Stomach (tissue), 8 donors: ENCODE measurements at regions not wholly inside any gene's neighbourhood (a gene's known extent, or its start where the extent isn't known, plus 50 kb on each side); places are given as distances from the start of the nearest gene placed in this dataset.
"Not testable (repeated sequence)": the region's sequence is repeated elsewhere in the genome, so short reads cannot be mapped to it uniquely, and the experiment has no call there.

Experiments used
- DNase-seq, 2 donors: peaks; one replicate each; pipeline versions ENCODE4 v3.0.0 to v3.0.0-alpha.2; 2013 to 2019
- H3K27ac ChIP-seq, 5 donors: fragments of 200-600 bp in 4 of 5; sonication (generic) in 4 of 5; one replicate each; pipeline ENCODE4 v1.5.1; 2013 to 2019; ENCODE audit warnings: mild to moderate bottlenecking in 1 of 5, moderate library complexity in 1 of 5
- H3K27me3 ChIP-seq, 3 donors: fragments of 200-600 bp; sonication (generic); one replicate each; pipeline ENCODE4 v1.5.1; 2017 to 2019; ENCODE audit warnings: mixed run types in 1 of 3
- H3K36me3 ChIP-seq, 4 donors: fragments of 200-600 bp; sonication (generic); 1 replicate in 3 of 4; 2 replicates in 1 of 4; pipeline ENCODE4 v1.5.1; 2016 to 2019
- H3K4me1 ChIP-seq, 4 donors: fragments of 200-600 bp; sonication (generic); one replicate each; pipeline ENCODE4 v1.5.1; 2016 to 2019
- H3K4me3 ChIP-seq, 4 donors: fragments of 200-600 bp; sonication (generic) in 3 of 4; one replicate each; pipeline ENCODE4 v1.5.1; 2016 to 2019; ENCODE audit warnings: mild to moderate bottlenecking in 1 of 4
- H3K9me3 ChIP-seq, 4 donors: fragments of 200-600 bp; sonication (generic); one replicate each; pipeline ENCODE4 v1.5.1; 2016 to 2019
- EP300 ChIP-seq: sonication (generic); formaldehyde crosslinking; IDR thresholded peaks from one replicate; pipeline ENCODE4 v1.6.1; 2017; ENCODE audit warnings: antibody characterized with exemption
- POLR2A ChIP-seq, 4 donors: fragments of 450-650 bp; IDR thresholded peaks; one replicate each; pipeline ENCODE4 v1.6.1; 2016; ENCODE audit warnings: antibody characterized with exemption in 4 of 4, control low read depth in 2 of 4, mild to moderate bottlenecking in 1 of 4, moderate library complexity in 1 of 4
- POLR2AphosphoS5 ChIP-seq, 3 donors: sonication (generic); formaldehyde crosslinking; IDR thresholded peaks; one replicate each; pipeline ENCODE4 v1.6.1; 2016; ENCODE audit warnings: antibody characterized with exemption in 3 of 3
- WGBS, 5 donors: extraction: QIAGEN DNeasy Blood & Tissue Kit in 3 of 5; methylation state at CpG; one replicate each; pipeline versions ENCODE4 v1.1.5 to v1.1.7; 2013 to 2018; 5-methylcytosine and 5-hydroxymethylcytosine counted together
- intact Hi-C: fragments of 100-400 bp; cut with DNase I; formaldehyde crosslinking; loops from one replicate; pipeline ENCODE4 v1.15.1; 2023; ENCODE audit warnings: low total_unique reads
- TF ChIP-seq, protein P1 (sequence below), 7 experiments: fragments of 450-650 bp in 4 of 7; fragments of 200-600 bp in 3 of 7; sonication (generic) in 3 of 7; IDR thresholded peaks; one replicate each; pipeline ENCODE4 v1.5.1; 2016 to 2019; ENCODE audit warnings: antibody characterized with exemption in 7 of 7, control low read depth in 2 of 7, mild to moderate bottlenecking in 1 of 7
- donor health status: healthy with polysubstance abuse.
- donor health status: Bipolar disorder and iron deficiency.
- donor health status: healthy.

DNA sequence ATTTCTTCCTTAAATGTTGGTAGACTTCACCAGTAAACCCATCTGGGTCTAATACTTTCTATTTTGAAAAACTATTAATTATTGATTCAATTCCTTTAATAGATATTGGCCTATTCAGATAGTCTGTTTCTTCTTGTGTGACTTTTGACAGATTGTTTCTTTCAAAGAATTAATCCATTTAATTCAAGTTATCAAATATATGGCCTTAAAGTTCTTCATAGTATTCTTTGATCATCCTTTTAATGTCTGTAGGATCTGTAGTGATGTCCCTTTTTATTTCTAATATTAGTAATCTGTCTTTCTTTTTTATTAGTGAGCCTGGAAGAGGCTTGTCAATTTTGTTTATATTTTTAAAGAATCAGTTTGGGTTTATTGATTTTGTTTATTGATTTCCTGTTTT, 190.0 kb downstream of the SLC38A4 start:
- Histone ChIP-seq H3K9me3 (peaks cover 0 to 20% (median 10%) of the 10 kb centered on the region in 4 donors), H3K4me3 (no peak overlapping the region), H3K36me3 (no peaks in the 10 kb centered on the region), H3K27me3 (no peaks in the 10 kb centered on the region), H3K4me1 (no peaks in the 10 kb centered on the region), H3K27ac (no peak overlapping the region)
- intact Hi-C loops = no loop called here
- no peak for TF ChIP-seq POLR2AphosphoS5 (IDR thresholded peaks at IDR 0.05)
- DNase-seq = no peak

DNA sequence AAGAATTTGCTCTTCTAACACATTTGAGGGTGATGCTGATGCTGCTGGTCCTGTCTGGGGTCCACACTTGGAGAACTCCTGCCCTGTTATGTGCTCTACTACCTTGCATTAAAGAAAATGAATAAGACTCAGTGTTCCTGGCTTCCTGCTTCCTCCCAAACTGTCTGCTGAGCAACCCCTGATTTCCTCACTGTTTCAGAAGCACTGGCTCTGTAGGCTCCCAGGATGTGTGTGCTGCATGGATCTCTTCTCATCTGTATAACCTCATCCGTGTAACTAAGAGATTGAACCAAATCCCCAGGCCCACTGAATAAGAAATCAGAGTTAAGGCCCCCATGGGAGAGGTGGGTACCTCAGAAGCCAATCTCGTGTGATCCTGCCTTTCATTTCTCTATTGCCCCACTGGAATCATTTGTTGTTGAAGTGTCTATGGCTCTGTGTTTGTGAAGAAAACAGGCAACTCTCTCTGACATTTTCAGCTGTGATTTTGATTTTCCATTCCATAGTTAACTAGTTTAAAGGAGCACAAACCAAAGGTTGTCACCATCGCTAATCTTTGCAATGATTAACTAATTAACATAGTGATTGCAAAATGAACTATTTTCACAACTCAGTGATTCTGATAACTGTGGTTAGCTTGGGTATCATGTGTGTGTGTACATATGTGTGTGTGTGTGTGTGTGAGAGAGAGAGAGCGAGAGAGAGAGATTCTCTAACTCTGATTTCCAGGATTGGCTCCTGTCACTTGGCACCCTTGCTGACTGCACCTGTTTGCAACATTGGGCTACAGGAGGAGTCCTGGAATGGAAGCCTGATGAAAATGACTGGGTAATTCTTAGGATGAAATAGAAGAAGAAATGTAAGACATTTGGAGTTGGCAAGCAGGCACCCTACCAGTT, 196.2 kb downstream of the SLC38A4 start:
- no peaks in the 10 kb centered on the region for H3K27me3 ChIP-seq

DNA sequence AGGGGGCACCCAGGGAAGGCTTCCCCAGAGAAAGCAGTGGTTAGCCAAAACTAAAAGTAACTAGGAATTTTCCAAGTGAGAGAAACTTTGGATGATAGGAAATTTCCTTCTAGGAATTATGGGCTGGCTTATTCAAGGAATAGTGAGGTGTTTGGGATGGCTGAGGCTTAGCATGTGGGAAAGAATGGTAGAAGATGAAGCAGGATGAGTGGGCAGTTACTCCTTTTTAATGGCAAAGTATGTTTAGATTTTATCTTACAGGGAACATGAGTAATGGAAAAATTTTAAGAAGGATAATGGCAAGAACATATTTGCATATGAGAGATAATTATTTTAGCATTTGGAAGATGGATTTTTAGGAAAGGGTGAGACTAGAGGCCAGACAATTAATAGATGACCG, 197.6 kb downstream of the SLC38A4 start:
- TF ChIP-seq, protein P1, sequence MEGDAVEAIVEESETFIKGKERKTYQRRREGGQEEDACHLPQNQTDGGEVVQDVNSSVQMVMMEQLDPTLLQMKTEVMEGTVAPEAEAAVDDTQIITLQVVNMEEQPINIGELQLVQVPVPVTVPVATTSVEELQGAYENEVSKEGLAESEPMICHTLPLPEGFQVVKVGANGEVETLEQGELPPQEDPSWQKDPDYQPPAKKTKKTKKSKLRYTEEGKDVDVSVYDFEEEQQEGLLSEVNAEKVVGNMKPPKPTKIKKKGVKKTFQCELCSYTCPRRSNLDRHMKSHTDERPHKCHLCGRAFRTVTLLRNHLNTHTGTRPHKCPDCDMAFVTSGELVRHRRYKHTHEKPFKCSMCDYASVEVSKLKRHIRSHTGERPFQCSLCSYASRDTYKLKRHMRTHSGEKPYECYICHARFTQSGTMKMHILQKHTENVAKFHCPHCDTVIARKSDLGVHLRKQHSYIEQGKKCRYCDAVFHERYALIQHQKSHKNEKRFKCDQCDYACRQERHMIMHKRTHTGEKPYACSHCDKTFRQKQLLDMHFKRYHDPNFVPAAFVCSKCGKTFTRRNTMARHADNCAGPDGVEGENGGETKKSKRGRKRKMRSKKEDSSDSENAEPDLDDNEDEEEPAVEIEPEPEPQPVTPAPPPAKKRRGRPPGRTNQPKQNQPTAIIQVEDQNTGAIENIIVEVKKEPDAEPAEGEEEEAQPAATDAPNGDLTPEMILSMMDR (IDR thresholded peaks at IDR 0.05) = no peak
- no peak for TF ChIP-seq EP300
- TF ChIP-seq POLR2AphosphoS5 (IDR thresholded peaks at IDR 0.05) = no peak
- no peak for TF ChIP-seq POLR2A (IDR thresholded peaks at IDR 0.05)
- intact Hi-C loops = no loop called here
- H3K9me3 ChIP-seq = no peaks in the 10 kb centered on the region
- H3K27me3 ChIP-seq = no peaks in the 10 kb centered on the region
- no peaks in the 10 kb centered on the region for H3K36me3 ChIP-seq
- H3K27ac ChIP-seq = no peak overlapping the region
- no peak overlapping the region for H3K4me3 ChIP-seq
- DNase-seq = no peak
- peaks cover 0 to 9% (median 2%) of the 10 kb centered on the region in 4 donors for H3K4me1 ChIP-seq
- 93 to 100% (median 95%) methylated on average over 1 of the region's 1 CpG for WGBS, 5 donors

More for the DNA sequence above, 196.2 kb downstream of the SLC38A4 start:
- Histone ChIP-seq H3K27ac (no peak overlapping the region), H3K4me1 (peaks cover 0 to 9% (median 2%) of the 10 kb centered on the region in 4 donors), H3K4me3 (no peak overlapping the region), H3K9me3 (no peaks in the 10 kb centered on the region), H3K36me3 (no peaks in the 10 kb centered on the region)
- WGBS, 5 donors = 40 to 66% (median 50%) methylated on average over 4 of the region's 4 CpGs
- intact Hi-C loops = no loop called here
- DNase-seq = no peak
- peak in 1 of 3 donors; percentile 29 for TF ChIP-seq POLR2AphosphoS5 (IDR thresholded peaks at IDR 0.05)
- no peak for TF ChIP-seq EP300
- no peak for TF ChIP-seq POLR2A (IDR thresholded peaks at IDR 0.05)
- TF ChIP-seq, protein P1 (IDR thresholded peaks at IDR 0.05) = no peak

DNA sequence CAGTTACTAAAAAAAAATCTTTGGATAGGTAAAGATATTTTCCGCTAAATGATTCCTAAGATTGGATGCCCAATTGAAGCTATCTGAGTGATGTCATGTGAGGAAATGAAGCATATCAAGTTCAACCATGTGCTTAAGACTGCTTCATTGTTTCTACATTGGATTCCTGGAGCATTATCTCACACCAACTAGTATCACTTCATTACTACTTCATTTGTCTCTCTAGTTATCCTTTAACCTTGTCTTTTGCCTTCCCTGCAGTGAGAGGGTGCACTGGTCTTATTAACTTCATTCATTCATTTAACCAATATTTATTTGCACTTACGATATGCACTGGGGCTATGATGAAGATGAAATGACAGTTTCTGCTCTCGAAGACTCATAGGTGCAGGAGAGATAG, 198.1 kb downstream of the SLC38A4 start:
- no peak overlapping the region for H3K4me3 ChIP-seq
- intact Hi-C loops = no loop called here
- DNase-seq = no peak
- no peaks in the 10 kb centered on the region for H3K9me3 ChIP-seq
- 93 to 98% (median 95%) methylated on average over 3 of the region's 3 CpGs for WGBS, 5 donors
- peaks cover 0 to 9% (median 2%) of the 10 kb centered on the region in 4 donors for H3K4me1 ChIP-seq
- no peaks in the 10 kb centered on the region for H3K27me3 ChIP-seq
- TF ChIP-seq EP300 (no peak), POLR2AphosphoS5 (IDR thresholded peaks at IDR 0.05) (no peak), POLR2A (IDR thresholded peaks at IDR 0.05) (no peak)
- TF ChIP-seq, protein P1 (IDR thresholded peaks at IDR 0.05) = no peak
- H3K36me3 ChIP-seq = no peaks in the 10 kb centered on the region
- H3K27ac ChIP-seq = no peak overlapping the region

DNA sequence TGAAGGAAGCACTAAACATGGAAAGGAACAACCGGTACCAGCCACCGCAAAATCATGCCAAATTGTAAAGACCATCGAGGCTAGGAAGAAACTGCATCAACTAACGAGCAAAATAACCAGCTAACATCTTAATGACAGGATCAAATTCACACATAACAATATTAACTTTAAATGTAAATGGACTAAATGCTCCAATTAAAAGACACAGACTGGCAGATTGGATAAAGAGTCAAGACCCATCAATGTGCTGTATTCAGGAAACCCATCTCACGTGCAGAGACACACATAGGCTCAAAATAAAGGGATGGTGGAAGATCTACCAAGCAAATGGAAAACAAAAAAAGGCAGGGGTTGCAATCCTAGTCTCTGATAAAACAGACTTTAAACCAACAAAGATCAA, 206.3 kb downstream of the SLC38A4 start:
- not testable (repeated sequence) for H3K4me3 ChIP-seq

DNA sequence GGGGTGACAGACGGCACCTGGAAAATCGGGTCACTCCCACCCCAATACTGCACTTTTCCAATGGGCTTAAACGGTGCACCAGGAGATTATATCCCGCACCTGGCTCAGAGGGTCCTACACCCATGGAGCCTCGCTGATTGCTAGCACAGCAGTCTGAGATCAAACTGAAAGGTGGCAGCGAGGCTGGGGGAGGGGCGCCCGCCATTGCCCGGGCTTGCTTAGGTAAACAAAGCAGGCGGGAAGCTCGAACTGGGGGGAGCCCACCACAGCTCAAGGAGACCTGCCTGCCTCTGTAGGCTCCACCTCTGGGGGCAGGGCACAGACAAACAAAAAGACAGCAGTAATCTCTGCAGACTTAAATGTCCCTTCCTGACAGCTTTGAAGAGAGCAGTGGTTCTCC, 208.1 kb downstream of the SLC38A4 start:
- DNase-seq, H3K36me3 ChIP-seq, H3K9me3 ChIP-seq, H3K4me1 ChIP-seq, intact Hi-C loops, H3K4me3 ChIP-seq, H3K27me3 ChIP-seq: not testable (repeated sequence)
- 87 to 96% (median 91%) methylated on average over 11 of the region's 11 CpGs for WGBS, 5 donors
- peak overlapping the region in 2 of 5 donors; percentile 33 to 56 for H3K27ac ChIP-seq

More for the DNA sequence above, 206.3 kb downstream of the SLC38A4 start:
- H3K9me3 ChIP-seq, DNase-seq, H3K36me3 ChIP-seq, H3K27ac ChIP-seq, H3K4me1 ChIP-seq, intact Hi-C loops, H3K27me3 ChIP-seq: not testable (repeated sequence)
- WGBS, 5 donors = 83 to 98% (median 90%) methylated on average over 3 to 5 of the region's 5 CpGs
